ENCODE measurements at regions not wholly inside any gene's neighbourhood (a gene's known extent, or its start where the extent isn't known, plus 50 kb on each side); places are given as distances from the start of the nearest gene placed in this dataset.

- no peak for TF ChIP-seq E2F1 (CRISPR knock-in tag; IDR thresholded peaks at IDR 0.05)
- TF ChIP-seq ZMAT4 (CRISPR knock-in tag; IDR thresholded peaks at IDR 0.05) = no peak
- TF ChIP-seq ZNF281 (CRISPR knock-in tag; IDR thresholded peaks at IDR 0.05) = no peak
- TF ChIP-seq PREB (CRISPR knock-in tag; IDR thresholded peaks at IDR 0.05; ENCODE audit: borderline replicate concordance) = no peak
- TF ChIP-seq TCF7 (CRISPR knock-in tag; IDR thresholded peaks at IDR 0.05; ENCODE audit: low read depth) = no peak
- TF ChIP-seq USF1 (CRISPR knock-in tag; IDR thresholded peaks at IDR 0.05) = no peak
- no peak for TF ChIP-seq CTCF (IDR thresholded peaks at IDR 0.05)
- no peak for TF ChIP-seq JUN (CRISPR knock-in tag; IDR thresholded peaks at IDR 0.05)
- no peak for TF ChIP-seq E2F4 (CRISPR knock-in tag; IDR thresholded peaks at IDR 0.05; ENCODE audit: borderline replicate concordance, low read depth)
- TF ChIP-seq STAT6 (CRISPR knock-in tag; conservative IDR thresholded peaks at IDR 0.05; ENCODE audit: low read depth) = no peak
- TF ChIP-seq TEAD4 (CRISPR knock-in tag; IDR thresholded peaks at IDR 0.05) = no peak
- no peak for TF ChIP-seq IRF2 (CRISPR knock-in tag; IDR thresholded peaks at IDR 0.05; ENCODE audit: borderline replicate concordance, low read depth)
- no peak for TF ChIP-seq ZNF263 (CRISPR knock-in tag; IDR thresholded peaks at IDR 0.05; ENCODE audit: low read depth)
- TF ChIP-seq NFATC4 (CRISPR knock-in tag; IDR thresholded peaks at IDR 0.05) = no peak
- no peak for TF ChIP-seq ATF6 (CRISPR knock-in tag; IDR thresholded peaks at IDR 0.05)
- no peak for TF ChIP-seq SOX15 (CRISPR knock-in tag; IDR thresholded peaks at IDR 0.05)
- no peak for TF ChIP-seq NR1H2 (CRISPR knock-in tag; IDR thresholded peaks at IDR 0.05)
- Mint-ChIP-seq H3K4me1 (peaks cover 19% of the 10 kb centered on the region), H3K9me3 (peaks cover 23% of the 10 kb centered on the region), H3K4me3 (no peak overlapping the region), H3K27ac (no peak overlapping the region; the same call in 1 of the 2 replicates), H3K27me3 (ENCODE audit: low read depth) (no peaks in the 10 kb centered on the region), H3K36me3 (peaks cover 9% of the 10 kb centered on the region)
- no peak for ATAC-seq
- POLR2A ChIA-PET = no interaction called here
- DNase-seq (ENCODE audit: low spot score) = no peak
- CTCF ChIA-PET = interaction anchor here (1.7 kb wide), 1 partner anchor 11 kb away, joined by 5 read pairs; no protein-coding TSS in a partner anchor
These were observed 91.1 kb upstream of the MEX3C start for GRCh38 chr18:51288582-51288981.
